Colon (tissue), 2 donors: ENCODE measurements at regions not wholly inside any gene's neighbourhood (a gene's known extent, or its start where the extent isn't known, plus 50 kb on each side); places are given as distances from the start of the nearest gene placed in this dataset.

Experiments used
- FAIRE-seq: peaks from 2 replicates; lab custom pipeline; 2012; peaks lifted over from hg19 to GRCh38; lab: Jason Lieb, UNC
- donor health status: control.
- donor health status: control.

- FAIRE-seq: no peak
These were observed 51.5 kb upstream of the RGPD4 start for GRCh38 chr2:107775211-107775610.

- FAIRE-seq: no peak
These were observed 50.9 kb upstream of the RGPD4 start for GRCh38 chr2:107775791-107776190.

- FAIRE-seq: no peak
These were observed 50.3 kb upstream of the RGPD4 start for GRCh38 chr2:107776362-107776761.
